Erythroblast (primary cell): ENCODE measurements at regions not wholly inside any gene's neighbourhood (a gene's known extent, or its start where the extent isn't known, plus 50 kb on each side); places are given as distances from the start of the nearest gene placed in this dataset.

Experiments used
- GATA1 ChIP-seq: IDR thresholded peaks from 2 replicates; pipeline ENCODE4 v1.6.1; 2011; ENCODE audit warnings: low read depth, mild to moderate bottlenecking, control low read depth, low read length, moderate library complexity
- POLR2A ChIP-seq: IDR thresholded peaks from 2 replicates; pipeline ENCODE4 v1.6.1; 2011; ENCODE audit warnings: mild to moderate bottlenecking, low read length

DNA sequence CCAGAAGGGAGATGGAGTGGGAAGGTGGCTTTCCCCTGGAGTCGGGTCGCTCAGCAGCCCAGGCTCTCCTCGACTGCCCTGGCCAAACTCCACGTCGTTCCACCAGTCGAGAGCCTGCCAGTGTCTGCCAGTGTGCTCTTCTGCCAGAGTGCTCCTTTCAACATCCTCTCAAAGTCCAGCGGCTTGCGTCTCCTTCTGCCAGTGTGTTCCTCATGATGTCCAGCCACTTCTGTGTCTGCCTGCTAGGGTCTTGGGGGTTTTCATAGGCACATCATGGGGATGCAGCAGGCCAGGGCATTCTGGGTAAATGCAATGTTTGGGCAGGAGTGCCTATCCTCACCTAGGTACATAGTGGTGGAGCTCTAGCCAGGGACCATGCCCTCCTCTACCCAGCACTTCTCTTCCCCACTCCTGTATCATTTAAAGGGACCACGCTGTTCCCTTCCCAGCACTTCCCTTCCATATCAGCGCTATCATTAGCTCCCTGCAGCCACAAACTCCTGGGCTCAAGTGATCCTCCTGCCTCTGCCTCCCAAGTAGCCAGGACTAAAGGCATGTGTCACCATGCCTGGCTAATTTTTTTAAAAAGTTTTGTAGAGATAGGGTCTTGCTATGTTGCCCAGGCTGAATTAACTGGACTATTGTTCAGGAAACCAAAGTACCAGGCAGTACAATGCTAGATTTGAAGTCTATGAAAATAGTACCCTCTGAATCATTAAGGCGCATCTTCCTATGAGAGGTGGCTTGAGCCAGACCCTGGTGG lies 62.9 kb upstream of the CLDN5 start:
- no peak for TF ChIP-seq POLR2A
- TF ChIP-seq GATA1 = no peak
